NB4 (cell line): ENCODE measurements at regions not wholly inside any gene's neighbourhood (a gene's known extent, or its start where the extent isn't known, plus 50 kb on each side); places are given as distances from the start of the nearest gene placed in this dataset.

Source experiments
- DNase-seq: peaks from one replicate; pipeline ENCODE4 v3.0.0; 2010; ENCODE audit warnings: low read depth
- H3K4me3 ChIP-seq: one replicate; pipeline ENCODE4 v1.5.1; 2011; ENCODE audit warnings: mild to moderate bottlenecking, low read depth, low read length, moderate library complexity
- CTCF ChIP-seq: IDR thresholded peaks from one replicate; pipeline ENCODE4 v1.5.1; 2012; ENCODE audit warnings: low read depth, low read length
- MYC ChIP-seq: IDR thresholded peaks from 2 replicates; pipeline ENCODE4 v1.6.1; 2011; ENCODE audit warnings: low read depth, low read length
- POLR2A ChIP-seq: IDR thresholded peaks from 2 replicates; pipeline ENCODE4 v1.6.1; 2011; ENCODE audit warnings: mild to moderate bottlenecking; ENCODE audit not compliant: insufficient read length; ENCODE audit errors: extremely low read depth
- TF ChIP-seq, protein P1 (sequence below): IDR thresholded peaks from 2 replicates; pipeline ENCODE4 v1.6.1; 2011; ENCODE audit warnings: low read depth, low read length

DNA sequence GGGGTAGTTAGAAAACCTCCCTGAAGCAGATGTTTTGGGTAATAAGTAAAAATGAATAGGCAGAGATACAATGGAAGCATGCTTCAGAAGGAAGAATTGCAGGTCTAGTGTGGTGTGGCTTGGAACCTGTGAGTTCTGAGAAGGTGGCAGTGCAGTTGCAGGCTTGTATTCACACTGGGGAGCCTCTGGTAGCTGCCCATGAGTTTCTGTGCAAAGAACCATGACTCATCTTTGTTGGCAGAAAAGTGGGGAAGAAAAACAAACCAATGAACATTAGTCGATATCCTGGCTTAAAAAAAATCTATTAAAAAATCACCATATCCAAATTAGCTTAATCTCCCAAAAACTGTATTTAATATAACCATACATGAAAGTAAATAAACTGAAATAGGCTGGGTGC, 232.6 kb downstream of the FAT3 start:
- DNase-seq, result no peak

DNA sequence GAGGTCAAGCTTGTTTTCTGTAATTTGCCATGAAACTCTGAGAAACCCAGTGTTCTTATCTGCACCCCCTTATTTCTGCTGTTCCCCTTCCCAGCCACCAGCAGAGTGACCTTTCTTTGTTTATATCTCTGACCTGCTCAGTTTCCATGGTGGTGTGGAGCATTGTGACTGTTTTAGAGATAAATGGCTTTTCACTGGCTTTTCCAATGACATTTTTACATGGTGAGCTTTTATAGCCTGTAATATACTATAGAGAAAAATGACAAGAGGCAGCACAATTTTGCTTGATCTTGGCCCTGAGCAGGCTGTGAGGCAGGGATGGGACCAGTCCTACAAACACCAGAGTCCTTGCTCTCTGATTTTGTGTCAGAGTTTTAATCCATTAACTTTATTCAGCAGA, 233.9 kb downstream of the FAT3 start:
- no peak for DNase-seq
- no peak overlapping the region for H3K4me3 ChIP-seq
- TF ChIP-seq MYC, result no peak
- no peak for TF ChIP-seq POLR2A
- TF ChIP-seq, protein P1, sequence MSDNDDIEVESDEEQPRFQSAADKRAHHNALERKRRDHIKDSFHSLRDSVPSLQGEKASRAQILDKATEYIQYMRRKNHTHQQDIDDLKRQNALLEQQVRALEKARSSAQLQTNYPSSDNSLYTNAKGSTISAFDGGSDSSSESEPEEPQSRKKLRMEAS, result no peak
- TF ChIP-seq CTCF, result no peak

More for the DNA sequence above, 232.6 kb downstream of the FAT3 start:
- TF ChIP-seq, protein P1, result no peak
- TF ChIP-seq CTCF (no peak), POLR2A (no peak), MYC (no peak)
- no peak overlapping the region for H3K4me3 ChIP-seq

DNA sequence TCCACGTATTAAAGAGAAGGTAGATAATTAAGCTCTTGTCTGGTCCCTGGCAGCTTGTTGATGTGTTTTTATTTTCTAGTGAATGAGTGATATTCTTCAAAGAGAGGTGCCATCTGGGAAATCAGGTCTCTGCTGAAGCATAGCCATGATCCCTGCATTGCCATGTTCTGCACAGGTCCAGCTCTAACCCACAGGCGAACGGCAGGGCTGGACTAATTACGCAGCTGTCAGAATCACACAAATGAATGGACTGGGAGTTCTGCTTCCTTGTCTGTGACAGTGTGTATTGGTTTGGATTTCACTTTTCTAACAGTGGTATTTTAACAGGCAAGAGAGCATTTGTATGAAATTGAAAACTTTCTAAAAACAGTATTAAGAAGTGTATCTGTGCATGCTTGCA, 235.6 kb downstream of the FAT3 start:
- DNase-seq, result no peak
- H3K4me3 ChIP-seq, result no peak overlapping the region
- TF ChIP-seq MYC (no peak), CTCF (no peak), POLR2A (no peak)
- TF ChIP-seq, protein P1, result no peak

DNA sequence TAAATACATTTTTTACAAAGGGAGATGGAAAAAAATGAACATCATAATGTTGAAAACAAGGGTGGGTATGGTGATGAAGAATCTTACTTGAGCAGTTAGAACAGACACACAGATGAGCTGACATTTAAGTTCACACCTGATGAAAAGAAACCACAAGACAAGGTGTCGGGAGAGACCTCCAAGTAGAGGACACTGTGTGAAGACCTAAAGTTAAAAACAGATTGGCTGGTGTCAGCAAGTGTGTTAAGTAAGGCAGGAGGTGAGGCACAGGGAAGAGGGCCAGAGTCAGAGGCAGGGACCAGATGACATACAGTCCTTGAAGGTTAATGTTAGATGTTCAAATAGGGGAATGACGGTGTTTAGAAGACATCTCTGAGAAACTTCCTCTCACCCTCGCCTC, 236.8 kb downstream of the FAT3 start:
- TF ChIP-seq MYC, result no peak
- TF ChIP-seq, protein P1, result no peak
- no peak for TF ChIP-seq CTCF
- TF ChIP-seq POLR2A, result no peak
- no peak for DNase-seq
- H3K4me3 ChIP-seq, result no peak overlapping the region

- DNase-seq, result no peak
Observed at GRCh38 chr11:92462821-92463220, 238.2 kb downstream of the FAT3 start.

More at GRCh38 chr11:92462821-92463220, 238.2 kb downstream of the FAT3 start:
- TF ChIP-seq, protein P1, result no peak
- no peak for TF ChIP-seq MYC
- no peak for TF ChIP-seq POLR2A
- TF ChIP-seq CTCF, result no peak
- H3K4me3 ChIP-seq, result no peak overlapping the region
